ENCODE measurements at regions not wholly inside any gene's neighbourhood (a gene's known extent, or its start where the extent isn't known, plus 50 kb on each side); places are given as distances from the start of the nearest gene placed in this dataset.

- DNase-seq, result no peak
Observed at GRCh38 chr1:38569932-38570656, 289.5 kb downstream of the RRAGC start.

- no peak for DNase-seq
Observed at GRCh38 chr1:38568061-38568857, 291.3 kb downstream of the RRAGC start.

GRCh38 chr1:38567401-38567800 is 292.2 kb downstream of the RRAGC start:
- DNase-seq, result no peak

GRCh38 chr1:38565020-38565491 is 294.5 kb downstream of the RRAGC start:
- no peak for DNase-seq

- DNase-seq, result no peak
Observed at GRCh38 chr1:38563942-38564735, 295.4 kb downstream of the RRAGC start.

- no peak for DNase-seq
Observed at GRCh38 chr1:38561725-38562124, 297.8 kb downstream of the RRAGC start.

- DNase-seq, result no peak
Observed at GRCh38 chr1:38561110-38561509, 298.5 kb downstream of the RRAGC start.

- no peak for DNase-seq
Observed at GRCh38 chr1:38560457-38560856, 299.1 kb downstream of the RRAGC start.

GRCh38 chr1:38559446-38560165 is 300.0 kb downstream of the RRAGC start:
- peak; percentile 89 for DNase-seq

GRCh38 chr1:38558500-38559445 is 300.8 kb downstream of the RRAGC start:
- DNase-seq, result no peak

GRCh38 chr1:38558055-38558454 is 301.5 kb downstream of the RRAGC start:
- no peak for DNase-seq

- DNase-seq, result no peak
Observed at GRCh38 chr1:38555594-38555993, 304.0 kb downstream of the RRAGC start.

- DNase-seq, result no peak
Observed at GRCh38 chr1:38555130-38555529, 304.4 kb downstream of the RRAGC start.

GRCh38 chr1:38551318-38552307 is 308.0 kb downstream of the RRAGC start:
- no peak for DNase-seq

- DNase-seq, result no peak
Observed at GRCh38 chr1:38549191-38549590, 310.4 kb downstream of the RRAGC start.

- no peak for DNase-seq
Observed at GRCh38 chr1:38547321-38547720, 312.3 kb downstream of the RRAGC start.

- DNase-seq, result no peak
Observed at GRCh38 chr1:38546636-38547035, 312.9 kb downstream of the RRAGC start.

- DNase-seq, result no peak
Observed at GRCh38 chr1:38541223-38541622, 318.3 kb downstream of the RRAGC start.

- no peak for DNase-seq
Observed at GRCh38 chr1:38539931-38540330, 319.6 kb downstream of the RRAGC start.

GRCh38 chr1:38538834-38539233 is 320.7 kb downstream of the RRAGC start:
- DNase-seq, result no peak

Data from activated CD4-positive, alpha-beta T cell treated with anti-CD3 and anti-CD28 coated beads, Interleukin-10, Interleukin-2, amounts not matched to agents 100 ng/mL and 50 ng/mL, durations not matched to agents 16 hours and 8 hours (primary cell).